ENCODE measurements at regions not wholly inside any gene's neighbourhood (a gene's known extent, or its start where the extent isn't known, plus 50 kb on each side); places are given as distances from the start of the nearest gene placed in this dataset.

GRCh38 chr10:80952436-80952835 lies 414.7 kb downstream of the SH2D4B start:
- Histone ChIP-seq H3K9me2 (replicated peaks; ENCODE audit: control insufficient read depth, low read length) (no peaks in the 10 kb centered on the region), H3K4me3 (ENCODE audit: low read length) (no peak overlapping the region), H3K27ac (ENCODE audit: low read depth, low read length) (no peak overlapping the region), H3K9me3 (ENCODE audit: control insufficient read depth, insufficient read depth, low read length) (no peaks in the 10 kb centered on the region), H3K79me2 (ENCODE audit: control insufficient read depth, low read length) (no peaks in the 10 kb centered on the region), H3K4me1 (ENCODE audit: control insufficient read depth, low read length) (no peaks in the 10 kb centered on the region), H3K4me2 (ENCODE audit: low read length) (no peak overlapping the region), H3K36me3 (ENCODE audit: control insufficient read depth, low read length) (no peaks in the 10 kb centered on the region), H4K20me1 (ENCODE audit: control insufficient read depth, insufficient read depth, low read depth, low read length) (no peaks in the 10 kb centered on the region), H3K27me3 (ENCODE audit: control insufficient read depth, low read length) (no peaks in the 10 kb centered on the region), H3F3A (ENCODE audit: control insufficient read depth, insufficient read depth) (no peaks in the 10 kb centered on the region)
- TF ChIP-seq CTCF (IDR thresholded peaks at IDR 0.05; ENCODE audit: low read depth, low read length, poor library complexity, severe bottlenecking) = no peak
- TF ChIP-seq EZH2phosphoT487 (IDR thresholded peaks at IDR 0.05; ENCODE audit: borderline replicate concordance, low read length) = no peak

- Histone ChIP-seq H3K27ac (ENCODE audit: low read depth, low read length) (no peak overlapping the region), H3K79me2 (ENCODE audit: control insufficient read depth, low read length) (no peaks in the 10 kb centered on the region), H3K4me2 (ENCODE audit: low read length) (no peak overlapping the region), H3K9me3 (ENCODE audit: control insufficient read depth, insufficient read depth, low read length) (no peaks in the 10 kb centered on the region), H3K4me1 (ENCODE audit: control insufficient read depth, low read length) (no peaks in the 10 kb centered on the region), H3K9me2 (replicated peaks; ENCODE audit: control insufficient read depth, low read length) (no peaks in the 10 kb centered on the region), H3K27me3 (ENCODE audit: control insufficient read depth, low read length) (no peaks in the 10 kb centered on the region), H3K36me3 (ENCODE audit: control insufficient read depth, low read length) (no peaks in the 10 kb centered on the region), H3F3A (ENCODE audit: control insufficient read depth, insufficient read depth) (no peaks in the 10 kb centered on the region), H4K20me1 (ENCODE audit: control insufficient read depth, insufficient read depth, low read depth, low read length) (no peaks in the 10 kb centered on the region), H3K4me3 (ENCODE audit: low read length) (no peak overlapping the region)
- no peak for TF ChIP-seq CTCF (IDR thresholded peaks at IDR 0.05; ENCODE audit: low read depth, low read length, poor library complexity, severe bottlenecking)
- TF ChIP-seq EZH2phosphoT487 (IDR thresholded peaks at IDR 0.05; ENCODE audit: borderline replicate concordance, low read length) = no peak
These were observed 419.5 kb downstream of the SH2D4B start for GRCh38 chr10:80957161-80957560.

GRCh38 chr10:80964179-80964578 lies 426.5 kb downstream of the SH2D4B start:
- no peak overlapping the region for H3K4me3 ChIP-seq (ENCODE audit: low read length)
- no peaks in the 10 kb centered on the region for H3K27me3 ChIP-seq (ENCODE audit: control insufficient read depth, low read length)
- TF ChIP-seq EZH2phosphoT487 (IDR thresholded peaks at IDR 0.05; ENCODE audit: borderline replicate concordance, low read length) (no peak), CTCF (IDR thresholded peaks at IDR 0.05; ENCODE audit: low read depth, low read length, poor library complexity, severe bottlenecking) (no peak)
- no peaks in the 10 kb centered on the region for H3K36me3 ChIP-seq (ENCODE audit: control insufficient read depth, low read length)
- no peaks in the 10 kb centered on the region for H3K79me2 ChIP-seq (ENCODE audit: control insufficient read depth, low read length)
- H3K4me1 ChIP-seq (ENCODE audit: control insufficient read depth, low read length) = no peaks in the 10 kb centered on the region
- H3K27ac ChIP-seq (ENCODE audit: low read depth, low read length) = no peak overlapping the region
- H4K20me1 ChIP-seq (ENCODE audit: control insufficient read depth, insufficient read depth, low read depth, low read length) = no peaks in the 10 kb centered on the region
- H3K4me2 ChIP-seq (ENCODE audit: low read length) = no peak overlapping the region
- H3K9me2 ChIP-seq (replicated peaks; ENCODE audit: control insufficient read depth, low read length) = no peaks in the 10 kb centered on the region
- H3F3A ChIP-seq (ENCODE audit: control insufficient read depth, insufficient read depth) = no peaks in the 10 kb centered on the region
- no peaks in the 10 kb centered on the region for H3K9me3 ChIP-seq (ENCODE audit: control insufficient read depth, insufficient read depth, low read length)

All from DOHH2 (cell line).